ENCODE measurements at regions not wholly inside any gene's neighbourhood (a gene's known extent, or its start where the extent isn't known, plus 50 kb on each side); places are given as distances from the start of the nearest gene placed in this dataset.

DNA sequence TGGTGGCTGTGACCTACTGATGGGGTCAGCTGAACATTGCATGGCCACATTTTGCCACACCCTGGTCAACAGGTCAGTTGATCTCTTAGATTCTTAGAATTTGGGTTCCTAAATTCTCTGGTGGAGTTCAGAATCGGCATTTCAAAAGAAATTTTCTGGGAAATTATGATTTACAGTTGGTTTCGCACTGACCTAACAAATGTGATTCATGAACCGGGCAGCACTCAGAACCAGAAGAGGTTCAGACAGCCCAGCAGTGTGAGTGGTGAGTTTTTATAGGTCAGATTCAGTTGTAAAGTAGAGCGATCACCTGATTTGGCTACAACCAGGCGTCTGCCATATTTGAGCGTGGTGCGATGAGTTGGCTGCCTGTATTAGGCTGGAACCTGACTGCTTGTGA, 163.7 kb upstream of the GAS1 start:
- TF ChIP-seq EZH2 (IDR thresholded peaks at IDR 0.05; ENCODE audit: insufficient read depth, poor library complexity, severe bottlenecking), result no peak
- no peak for TF ChIP-seq EZH2phosphoT487 (IDR thresholded peaks at IDR 0.05; ENCODE audit: insufficient read depth, low read depth)
